Astrocyte (in vitro differentiated cells and primary cell): ENCODE measurements at regions not wholly inside any gene's neighbourhood (a gene's known extent, or its start where the extent isn't known, plus 50 kb on each side); places are given as distances from the start of the nearest gene placed in this dataset.

Source experiments
- DNase-seq: peaks from one replicate; pipeline ENCODE4 v3.0.0-alpha.2; 2010; ENCODE audit warnings: low read depth
- FAIRE-seq: peaks from 2 replicates; lab custom pipeline; 2011; peaks lifted over from hg19 to GRCh38; lab: Jason Lieb, UNC
- H2AFZ ChIP-seq: 2 replicates; pipeline ENCODE4 v1.6.0; 2012; ENCODE audit warnings: low read depth, low read length, inconsistent platforms
- H3K27ac ChIP-seq: 2 replicates; pipeline ENCODE4 v1.5.1; 2011; ENCODE audit warnings: low read depth, low read length, inconsistent platforms
- H3K27me3 ChIP-seq: 2 replicates; pipeline ENCODE4 v1.6.0; 2011; ENCODE audit warnings: low read length, inconsistent platforms; ENCODE audit not compliant: insufficient read depth
- H3K36me3 ChIP-seq: 2 replicates; pipeline ENCODE4 v1.5.1; 2011; ENCODE audit warnings: low read length, inconsistent platforms; ENCODE audit not compliant: insufficient read depth
- H3K4me1 ChIP-seq: 2 replicates; pipeline ENCODE4 v1.5.1; 2011; ENCODE audit warnings: low read length, inconsistent platforms; ENCODE audit not compliant: insufficient read depth
- H3K4me2 ChIP-seq: 2 replicates; pipeline ENCODE4 v1.6.0; 2012; ENCODE audit warnings: low read length, inconsistent platforms
- H3K4me3 ChIP-seq: 2 replicates; pipeline ENCODE4 v1.5.1; 2011; ENCODE audit warnings: low read depth, mild to moderate bottlenecking, low read length, inconsistent platforms; ENCODE audit not compliant: insufficient read depth
- H3K79me2 ChIP-seq: 2 replicates; pipeline ENCODE4 v1.6.0; 2012; ENCODE audit warnings: mild to moderate bottlenecking, low read length, inconsistent platforms; ENCODE audit not compliant: insufficient read depth
- H3K9ac ChIP-seq: 2 replicates; pipeline ENCODE4 v1.6.0; 2012; ENCODE audit warnings: mild to moderate bottlenecking, low read length, inconsistent platforms
- H3K9me3 ChIP-seq: 2 replicates; pipeline ENCODE4 v1.5.1; 2012; ENCODE audit warnings: low read depth, mild to moderate bottlenecking, low read length, inconsistent platforms; ENCODE audit not compliant: insufficient read depth
- H4K20me1 ChIP-seq: 2 replicates; pipeline ENCODE4 v1.6.0; 2012; ENCODE audit warnings: low read length, inconsistent platforms; ENCODE audit not compliant: insufficient read depth
- H3K27ac Mint-ChIP-seq: one replicate; pipeline ENCODE4 v1.8.0; 2021; ENCODE audit warnings: mild to moderate bottlenecking, mixed read lengths; ENCODE audit not compliant: unreplicated experiment
- H3K27me3 Mint-ChIP-seq: one replicate; pipeline ENCODE4 v1.8.0; 2021; ENCODE audit warnings: low read depth, mixed read lengths; ENCODE audit not compliant: unreplicated experiment
- H3K36me3 Mint-ChIP-seq: one replicate; pipeline ENCODE4 v1.8.0; 2021; ENCODE audit warnings: low read depth, mixed read lengths; ENCODE audit not compliant: unreplicated experiment
- H3K4me1 Mint-ChIP-seq: one replicate; pipeline ENCODE4 v1.8.0; 2021; ENCODE audit warnings: low read depth, mixed read lengths; ENCODE audit not compliant: unreplicated experiment
- H3K4me3 Mint-ChIP-seq: one replicate; pipeline ENCODE4 v1.8.0; 2021; ENCODE audit warnings: mild to moderate bottlenecking, moderate library complexity, mixed read lengths; ENCODE audit not compliant: unreplicated experiment
- H3K9me3 Mint-ChIP-seq: one replicate; pipeline ENCODE4 v1.8.0; 2021; ENCODE audit warnings: mild to moderate bottlenecking, mixed read lengths; ENCODE audit not compliant: unreplicated experiment
- EZH2 ChIP-seq: IDR thresholded peaks from 2 replicates; pipeline ENCODE4 v1.6.1; 2012; ENCODE audit warnings: mild to moderate bottlenecking, low read length, inconsistent platforms; ENCODE audit not compliant: insufficient read depth
- TF ChIP-seq, protein P1 (sequence below): IDR thresholded peaks from 2 replicates; pipeline ENCODE4 v1.5.1; 2011; ENCODE audit warnings: low read depth, mild to moderate bottlenecking, inconsistent platforms, low read length, moderate library complexity; ENCODE audit not compliant: insufficient read depth

GRCh38 chr1:170310014-170310405 lies 164.3 kb downstream of the NTMT2 start:
- Histone ChIP-seq H3K36me3 (no peaks in the 10 kb centered on the region), H3K4me1 (peaks cover 22% of the 10 kb centered on the region), H2AFZ (no peak overlapping the region), H4K20me1 (no peaks in the 10 kb centered on the region), H3K9ac (peak overlapping the region; percentile 66), H3K9me3 (no peaks in the 10 kb centered on the region), H3K79me2 (no peaks in the 10 kb centered on the region), H3K27ac (peak overlapping the region; percentile 90), H3K4me2 (peak overlapping the region; percentile 83), H3K27me3 (no peaks in the 10 kb centered on the region), H3K4me3 (no peak overlapping the region)
- TF ChIP-seq, protein P1, sequence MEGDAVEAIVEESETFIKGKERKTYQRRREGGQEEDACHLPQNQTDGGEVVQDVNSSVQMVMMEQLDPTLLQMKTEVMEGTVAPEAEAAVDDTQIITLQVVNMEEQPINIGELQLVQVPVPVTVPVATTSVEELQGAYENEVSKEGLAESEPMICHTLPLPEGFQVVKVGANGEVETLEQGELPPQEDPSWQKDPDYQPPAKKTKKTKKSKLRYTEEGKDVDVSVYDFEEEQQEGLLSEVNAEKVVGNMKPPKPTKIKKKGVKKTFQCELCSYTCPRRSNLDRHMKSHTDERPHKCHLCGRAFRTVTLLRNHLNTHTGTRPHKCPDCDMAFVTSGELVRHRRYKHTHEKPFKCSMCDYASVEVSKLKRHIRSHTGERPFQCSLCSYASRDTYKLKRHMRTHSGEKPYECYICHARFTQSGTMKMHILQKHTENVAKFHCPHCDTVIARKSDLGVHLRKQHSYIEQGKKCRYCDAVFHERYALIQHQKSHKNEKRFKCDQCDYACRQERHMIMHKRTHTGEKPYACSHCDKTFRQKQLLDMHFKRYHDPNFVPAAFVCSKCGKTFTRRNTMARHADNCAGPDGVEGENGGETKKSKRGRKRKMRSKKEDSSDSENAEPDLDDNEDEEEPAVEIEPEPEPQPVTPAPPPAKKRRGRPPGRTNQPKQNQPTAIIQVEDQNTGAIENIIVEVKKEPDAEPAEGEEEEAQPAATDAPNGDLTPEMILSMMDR: no peak
- TF ChIP-seq EZH2: no peak
- no peaks in the 10 kb centered on the region for H3K9me3 Mint-ChIP-seq
- no peaks in the 10 kb centered on the region for H3K36me3 Mint-ChIP-seq
- no peak for DNase-seq
- H3K4me1 Mint-ChIP-seq: peaks cover 42% of the 10 kb centered on the region
- H3K4me3 Mint-ChIP-seq: no peak overlapping the region
- FAIRE-seq: peak; percentile 59
- H3K27ac Mint-ChIP-seq: peak overlapping the region; percentile 55
- H3K27me3 Mint-ChIP-seq: no peaks in the 10 kb centered on the region

GRCh38 chr1:170310951-170311350 lies 165.2 kb downstream of the NTMT2 start:
- Histone ChIP-seq H3K9me3 (no peaks in the 10 kb centered on the region), H3K27me3 (no peaks in the 10 kb centered on the region), H3K4me2 (no peak overlapping the region), H3K36me3 (no peaks in the 10 kb centered on the region), H2AFZ (no peak overlapping the region), H3K27ac (peak overlapping the region; percentile 90), H4K20me1 (no peaks in the 10 kb centered on the region), H3K4me3 (no peak overlapping the region), H3K79me2 (no peaks in the 10 kb centered on the region), H3K9ac (no peak overlapping the region), H3K4me1 (peaks cover 22% of the 10 kb centered on the region)
- no peaks in the 10 kb centered on the region for H3K27me3 Mint-ChIP-seq
- peaks cover 3% of the 10 kb centered on the region for H3K9me3 Mint-ChIP-seq
- H3K4me1 Mint-ChIP-seq: peaks cover 42% of the 10 kb centered on the region
- TF ChIP-seq, protein P1: no peak
- no peak for TF ChIP-seq EZH2
- DNase-seq (no peak), FAIRE-seq (peak; percentile 72)
- H3K4me3 Mint-ChIP-seq: no peak overlapping the region
- no peaks in the 10 kb centered on the region for H3K36me3 Mint-ChIP-seq
- H3K27ac Mint-ChIP-seq: peak overlapping the region; percentile 55

DNA sequence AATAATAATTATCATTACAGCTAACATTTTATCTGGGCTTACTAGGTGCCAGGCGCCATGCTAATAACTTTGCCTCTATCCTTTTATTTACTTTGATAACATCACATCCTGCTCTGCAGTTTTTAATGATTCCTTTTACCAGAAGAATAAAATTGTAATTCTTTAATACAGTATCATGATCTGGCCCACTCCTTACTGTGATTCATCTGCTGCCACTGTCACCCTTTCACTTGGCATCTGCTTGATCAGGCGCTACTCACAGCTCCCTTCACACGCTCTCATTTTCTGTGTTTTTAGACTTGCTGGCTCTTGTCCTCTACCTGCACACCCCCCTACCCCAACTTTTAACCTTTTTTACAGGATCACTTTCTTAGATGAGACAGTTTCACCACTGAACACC lies 167.5 kb downstream of the NTMT2 start:
- no peaks in the 10 kb centered on the region for H3K36me3 Mint-ChIP-seq
- H3K27ac ChIP-seq: no peak overlapping the region
- peaks cover 3% of the 10 kb centered on the region for H3K9me3 Mint-ChIP-seq
- no peak overlapping the region for H3K4me2 ChIP-seq
- H3K79me2 ChIP-seq: no peaks in the 10 kb centered on the region
- peaks cover 22% of the 10 kb centered on the region for H3K4me1 ChIP-seq
- no peaks in the 10 kb centered on the region for H3K27me3 Mint-ChIP-seq
- no peak overlapping the region for H3K4me3 Mint-ChIP-seq
- H3K4me1 Mint-ChIP-seq: peaks cover 32% of the 10 kb centered on the region
- no peaks in the 10 kb centered on the region for H3K9me3 ChIP-seq
- DNase-seq (no peak), FAIRE-seq (no peak)
- no peaks in the 10 kb centered on the region for H3K36me3 ChIP-seq
- H3K4me3 ChIP-seq: no peak overlapping the region
- no peak overlapping the region for H2AFZ ChIP-seq
- no peak overlapping the region for H3K9ac ChIP-seq
- no peaks in the 10 kb centered on the region for H3K27me3 ChIP-seq
- H3K27ac Mint-ChIP-seq: peak overlapping the region; percentile 47
- H4K20me1 ChIP-seq: no peaks in the 10 kb centered on the region
- TF ChIP-seq, protein P1: no peak
- TF ChIP-seq EZH2: no peak
